ENCODE measurements at regions not wholly inside any gene's neighbourhood (a gene's known extent, or its start where the extent isn't known, plus 50 kb on each side); places are given as distances from the start of the nearest gene placed in this dataset.

- no peak for ATAC-seq (ENCODE audit: low FRiP score)
- no peak for TF ChIP-seq CTCF (IDR thresholded peaks at IDR 0.05)
Observed at GRCh38 chr18:42559069-42559690, 556.3 kb downstream of the RIT2 start.

GRCh38 chr18:42561521-42561920 is 554.0 kb downstream of the RIT2 start:
- ATAC-seq (ENCODE audit: low FRiP score): no peak
- TF ChIP-seq CTCF (IDR thresholded peaks at IDR 0.05): no peak
- DNase-seq (ENCODE audit: low spot score): no peak

More at GRCh38 chr18:42559069-42559690, 556.3 kb downstream of the RIT2 start:
- no peak for DNase-seq (ENCODE audit: low spot score)

- no peak for TF ChIP-seq CTCF (IDR thresholded peaks at IDR 0.05)
- ATAC-seq (ENCODE audit: low FRiP score) (no peak), DNase-seq (ENCODE audit: low spot score) (no peak)
Observed at GRCh38 chr18:42563995-42564394, 551.5 kb downstream of the RIT2 start.

GRCh38 chr18:42564761-42565160 is 550.7 kb downstream of the RIT2 start:
- DNase-seq (ENCODE audit: low spot score): no peak
- ATAC-seq (ENCODE audit: low FRiP score): no peak
- TF ChIP-seq CTCF (IDR thresholded peaks at IDR 0.05): no peak

GRCh38 chr18:42568773-42569172 is 546.7 kb downstream of the RIT2 start:
- no peak for TF ChIP-seq CTCF (IDR thresholded peaks at IDR 0.05)
- DNase-seq (ENCODE audit: low spot score): no peak
- no peak for ATAC-seq (ENCODE audit: low FRiP score)

GRCh38 chr18:42574871-42575270 is 540.6 kb downstream of the RIT2 start:
- DNase-seq (ENCODE audit: low spot score): no peak
- no peak for TF ChIP-seq CTCF (IDR thresholded peaks at IDR 0.05)
- no peak for ATAC-seq (ENCODE audit: low FRiP score)

GRCh38 chr18:42576124-42576523 is 539.4 kb downstream of the RIT2 start:
- DNase-seq (ENCODE audit: low spot score): no peak
- no peak for TF ChIP-seq CTCF (IDR thresholded peaks at IDR 0.05)
- ATAC-seq (ENCODE audit: low FRiP score): no peak

Measured in omental fat pad (tissue), 3 donors.